C4-2B (cell line): ENCODE measurements at regions not wholly inside any gene's neighbourhood (a gene's known extent, or its start where the extent isn't known, plus 50 kb on each side); places are given as distances from the start of the nearest gene placed in this dataset.

Experiments
- ZFX ChIP-seq: fragments of 450-650 bp; IDR thresholded peaks from 2 replicates; pipeline ENCODE4 v1.6.1; 2017
- TF ChIP-seq, protein P1 (sequence below): fragments of 450-650 bp; conservative IDR thresholded peaks from 2 replicates; pipeline ENCODE4 v1.5.1; 2017; ENCODE audit warnings: mild to moderate bottlenecking

DNA sequence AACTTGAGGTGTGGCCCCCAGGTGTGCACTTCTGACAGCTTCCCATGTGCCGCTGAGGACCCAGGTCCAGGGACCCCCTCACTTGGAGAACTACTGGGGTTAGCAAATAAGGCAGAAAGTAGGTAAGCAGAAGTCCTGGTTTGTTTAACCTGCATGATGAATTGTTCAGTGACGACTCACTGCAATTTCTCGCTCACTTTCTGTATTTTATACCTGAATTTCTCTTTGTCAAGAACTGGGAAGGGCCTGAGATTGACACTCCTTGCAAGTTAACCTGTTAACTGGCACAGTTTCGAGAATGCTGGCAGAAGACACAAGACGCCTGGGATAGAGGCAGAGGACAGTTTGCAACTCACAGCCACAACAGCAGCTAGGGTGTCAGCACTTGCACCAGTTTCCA is 164.5 kb upstream of the NCK2 start:
- TF ChIP-seq, protein P1, sequence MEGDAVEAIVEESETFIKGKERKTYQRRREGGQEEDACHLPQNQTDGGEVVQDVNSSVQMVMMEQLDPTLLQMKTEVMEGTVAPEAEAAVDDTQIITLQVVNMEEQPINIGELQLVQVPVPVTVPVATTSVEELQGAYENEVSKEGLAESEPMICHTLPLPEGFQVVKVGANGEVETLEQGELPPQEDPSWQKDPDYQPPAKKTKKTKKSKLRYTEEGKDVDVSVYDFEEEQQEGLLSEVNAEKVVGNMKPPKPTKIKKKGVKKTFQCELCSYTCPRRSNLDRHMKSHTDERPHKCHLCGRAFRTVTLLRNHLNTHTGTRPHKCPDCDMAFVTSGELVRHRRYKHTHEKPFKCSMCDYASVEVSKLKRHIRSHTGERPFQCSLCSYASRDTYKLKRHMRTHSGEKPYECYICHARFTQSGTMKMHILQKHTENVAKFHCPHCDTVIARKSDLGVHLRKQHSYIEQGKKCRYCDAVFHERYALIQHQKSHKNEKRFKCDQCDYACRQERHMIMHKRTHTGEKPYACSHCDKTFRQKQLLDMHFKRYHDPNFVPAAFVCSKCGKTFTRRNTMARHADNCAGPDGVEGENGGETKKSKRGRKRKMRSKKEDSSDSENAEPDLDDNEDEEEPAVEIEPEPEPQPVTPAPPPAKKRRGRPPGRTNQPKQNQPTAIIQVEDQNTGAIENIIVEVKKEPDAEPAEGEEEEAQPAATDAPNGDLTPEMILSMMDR = no peak
- TF ChIP-seq ZFX = no peak
